ENCODE measurements at regions not wholly inside any gene's neighbourhood (a gene's known extent, or its start where the extent isn't known, plus 50 kb on each side); places are given as distances from the start of the nearest gene placed in this dataset.

DNA sequence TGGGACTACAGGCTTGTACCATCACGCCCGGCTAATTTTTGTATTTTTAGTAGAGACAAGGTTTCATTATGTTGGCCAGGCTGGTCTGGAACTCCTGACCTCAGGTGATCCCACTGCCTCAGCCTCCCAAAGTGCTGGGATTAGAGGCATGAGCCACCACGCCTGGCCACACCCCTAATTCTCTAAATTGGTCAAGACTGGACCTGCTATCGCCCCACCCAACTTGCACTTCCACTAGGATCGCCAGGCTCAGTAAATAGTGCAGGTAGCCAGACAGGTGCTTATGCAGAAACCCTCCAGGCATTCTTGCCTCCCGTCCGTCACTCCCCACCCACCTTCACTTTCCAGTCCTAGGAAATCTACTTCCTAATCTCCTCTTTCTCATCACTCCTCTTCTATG, 481.4 kb upstream of the EEF2KMT start:
- TF ChIP-seq EZH2phosphoT487 (IDR thresholded peaks at IDR 0.05; ENCODE audit: insufficient read depth, low read depth) (no peak), EZH2 (IDR thresholded peaks at IDR 0.05; ENCODE audit: insufficient read depth, poor library complexity, severe bottlenecking) (no peak)

Data from GM23248 (cell line).